ENCODE measurements at regions not wholly inside any gene's neighbourhood (a gene's known extent, or its start where the extent isn't known, plus 50 kb on each side); places are given as distances from the start of the nearest gene placed in this dataset.

DNA sequence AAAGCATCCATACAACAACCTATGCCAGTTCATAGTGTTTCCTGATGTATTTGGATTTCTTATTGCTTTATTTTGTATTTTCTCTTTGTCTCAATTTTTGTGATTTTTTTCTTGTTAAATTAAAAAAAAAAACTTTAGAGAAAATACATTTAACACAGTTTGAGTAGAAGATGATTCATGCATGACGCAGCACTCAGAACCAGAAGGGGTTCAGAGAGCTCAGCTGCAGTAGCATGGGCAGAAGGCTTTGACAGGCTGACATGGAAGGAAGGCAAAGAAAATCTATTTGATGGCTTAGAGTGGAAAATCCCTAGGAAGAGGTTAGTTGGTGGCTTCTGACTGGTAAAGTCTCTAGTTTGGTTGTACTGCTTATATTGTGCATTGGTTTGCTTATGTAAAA is 207.2 kb upstream of the STXBP5 start:
- no peak overlapping the region for H3K4me3 ChIP-seq (ENCODE audit: low read depth, low read length)
- DNase-seq (ENCODE audit: low read depth) = peak; percentile 88
- TF ChIP-seq, protein P1, sequence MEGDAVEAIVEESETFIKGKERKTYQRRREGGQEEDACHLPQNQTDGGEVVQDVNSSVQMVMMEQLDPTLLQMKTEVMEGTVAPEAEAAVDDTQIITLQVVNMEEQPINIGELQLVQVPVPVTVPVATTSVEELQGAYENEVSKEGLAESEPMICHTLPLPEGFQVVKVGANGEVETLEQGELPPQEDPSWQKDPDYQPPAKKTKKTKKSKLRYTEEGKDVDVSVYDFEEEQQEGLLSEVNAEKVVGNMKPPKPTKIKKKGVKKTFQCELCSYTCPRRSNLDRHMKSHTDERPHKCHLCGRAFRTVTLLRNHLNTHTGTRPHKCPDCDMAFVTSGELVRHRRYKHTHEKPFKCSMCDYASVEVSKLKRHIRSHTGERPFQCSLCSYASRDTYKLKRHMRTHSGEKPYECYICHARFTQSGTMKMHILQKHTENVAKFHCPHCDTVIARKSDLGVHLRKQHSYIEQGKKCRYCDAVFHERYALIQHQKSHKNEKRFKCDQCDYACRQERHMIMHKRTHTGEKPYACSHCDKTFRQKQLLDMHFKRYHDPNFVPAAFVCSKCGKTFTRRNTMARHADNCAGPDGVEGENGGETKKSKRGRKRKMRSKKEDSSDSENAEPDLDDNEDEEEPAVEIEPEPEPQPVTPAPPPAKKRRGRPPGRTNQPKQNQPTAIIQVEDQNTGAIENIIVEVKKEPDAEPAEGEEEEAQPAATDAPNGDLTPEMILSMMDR (conservative IDR thresholded peaks at IDR 0.05; ENCODE audit: low read depth, low read length) = no peak

DNA sequence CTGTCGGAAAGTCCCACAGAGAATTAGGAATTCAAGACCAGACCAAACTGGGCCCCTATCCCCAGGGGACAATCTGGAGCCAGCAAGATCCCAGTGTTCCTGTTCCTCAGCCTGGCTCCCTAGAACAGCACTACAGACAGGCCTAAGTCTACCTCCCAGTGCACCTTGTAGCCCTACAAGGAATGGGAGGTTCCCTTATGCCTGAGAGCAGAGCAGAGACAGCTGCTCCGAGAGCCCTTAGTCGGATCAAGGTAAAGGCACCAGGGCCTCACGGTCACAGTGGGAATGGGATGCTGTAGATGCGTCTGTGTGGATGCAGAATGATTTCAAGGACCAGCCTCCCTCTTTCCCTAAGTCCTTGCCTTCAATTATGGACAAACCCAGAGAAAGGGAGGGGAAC is 204.5 kb upstream of the STXBP5 start:
- DNase-seq (ENCODE audit: low read depth) = peak; percentile 10
- TF ChIP-seq, protein P1 (conservative IDR thresholded peaks at IDR 0.05; ENCODE audit: low read depth, low read length) = no peak
- H3K4me3 ChIP-seq (ENCODE audit: low read depth, low read length) = no peak overlapping the region

DNA sequence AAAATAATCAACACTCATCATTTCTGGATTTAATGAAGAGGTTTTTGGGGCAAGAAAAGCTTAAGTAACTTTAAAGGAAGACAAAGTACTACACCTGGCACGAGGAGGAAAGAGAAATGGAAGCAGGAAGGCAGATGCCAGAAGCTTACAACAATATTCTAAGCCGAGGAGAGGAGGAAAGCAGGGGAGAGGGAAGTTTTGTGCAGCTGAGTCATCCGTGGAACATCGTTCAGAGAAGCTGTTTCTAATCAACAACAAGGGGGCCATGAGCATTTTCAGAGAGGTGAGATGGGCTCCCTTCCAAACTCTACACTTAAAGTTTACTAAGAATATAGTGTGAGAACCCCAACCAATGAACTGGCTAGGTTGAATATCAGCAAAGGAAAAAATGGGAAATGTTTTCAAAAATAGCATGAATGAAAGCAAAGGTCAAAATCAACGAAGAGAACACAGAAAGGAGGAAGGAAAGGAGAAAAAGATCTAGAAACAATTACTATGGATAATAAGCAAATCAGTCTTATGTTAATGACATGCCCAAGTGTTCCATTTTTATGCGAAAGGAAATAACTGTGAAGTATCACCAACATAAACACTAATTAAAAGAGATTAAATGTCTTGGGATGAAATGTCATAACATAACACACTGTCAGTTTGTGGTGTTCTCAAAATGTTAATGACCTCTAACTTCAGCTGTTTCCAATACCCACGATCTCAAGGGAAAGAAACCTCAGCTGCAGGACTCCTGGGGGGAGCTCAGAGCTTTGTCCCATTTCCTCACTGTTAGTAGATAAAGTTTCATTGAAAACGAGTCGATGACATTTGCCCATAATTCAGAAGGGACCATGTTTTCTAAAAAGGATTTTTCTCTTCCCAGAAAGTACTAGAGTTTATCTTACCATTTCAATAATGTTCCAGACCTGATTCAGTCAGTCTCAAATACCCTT is 203.4 kb upstream of the STXBP5 start:
- H3K4me3 ChIP-seq (ENCODE audit: low read depth, low read length) = no peak overlapping the region
- DNase-seq (ENCODE audit: low read depth) = peak; percentile 92
- TF ChIP-seq, protein P1 (conservative IDR thresholded peaks at IDR 0.05; ENCODE audit: low read depth, low read length) = peak; percentile 6

DNA sequence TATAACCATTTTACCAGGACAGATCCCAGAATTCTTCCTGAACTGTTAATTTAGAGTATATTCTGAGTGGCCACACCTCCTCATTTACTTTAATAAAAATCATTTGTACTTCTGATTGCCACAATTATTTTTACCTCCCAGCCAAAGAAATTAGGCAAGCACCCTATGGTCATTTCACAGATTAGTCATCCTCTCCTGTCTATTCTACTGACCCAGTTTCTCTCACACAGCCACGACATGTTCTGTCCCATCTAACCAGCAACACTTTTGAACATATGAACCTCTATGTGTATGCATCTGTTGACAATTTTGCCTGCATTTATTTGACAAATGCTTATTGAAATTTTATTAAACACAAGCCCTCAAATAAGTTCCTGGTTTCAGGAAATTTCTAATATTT is 202.6 kb upstream of the STXBP5 start:
- peak; percentile 51 for DNase-seq (ENCODE audit: low read depth)
- H3K4me3 ChIP-seq (ENCODE audit: low read depth, low read length) = no peak overlapping the region
- TF ChIP-seq, protein P1 (conservative IDR thresholded peaks at IDR 0.05; ENCODE audit: low read depth, low read length) = no peak

GRCh38 chr6:147003186-147003585 is 201.0 kb upstream of the STXBP5 start:
- TF ChIP-seq, protein P1 (conservative IDR thresholded peaks at IDR 0.05; ENCODE audit: low read depth, low read length) = no peak
- no peak overlapping the region for H3K4me3 ChIP-seq (ENCODE audit: low read depth, low read length)
- peak; percentile 47 for DNase-seq (ENCODE audit: low read depth)

DNA sequence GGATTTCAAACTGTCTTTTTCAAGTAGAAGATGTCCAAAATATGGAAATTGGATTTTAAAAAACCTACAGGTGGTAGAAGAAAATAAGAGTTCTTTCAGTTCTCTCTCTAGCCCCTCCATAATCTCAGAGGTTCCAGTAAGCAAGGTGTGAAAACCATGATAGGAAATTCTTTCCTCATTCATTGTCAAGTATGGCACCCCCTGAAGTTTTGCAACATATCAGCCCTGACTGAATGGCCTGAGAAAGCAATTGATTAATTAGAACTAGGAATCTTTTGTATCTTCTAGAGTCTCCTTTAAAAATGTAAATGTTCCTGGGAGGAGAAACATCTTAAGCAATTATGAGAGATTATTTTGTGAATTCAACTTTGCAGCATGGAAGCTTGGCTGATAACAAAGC is 198.7 kb upstream of the STXBP5 start:
- DNase-seq (ENCODE audit: low read depth) = no peak
- no peak overlapping the region for H3K4me3 ChIP-seq (ENCODE audit: low read depth, low read length)
- TF ChIP-seq, protein P1 (conservative IDR thresholded peaks at IDR 0.05; ENCODE audit: low read depth, low read length) = peak; percentile 20

DNA sequence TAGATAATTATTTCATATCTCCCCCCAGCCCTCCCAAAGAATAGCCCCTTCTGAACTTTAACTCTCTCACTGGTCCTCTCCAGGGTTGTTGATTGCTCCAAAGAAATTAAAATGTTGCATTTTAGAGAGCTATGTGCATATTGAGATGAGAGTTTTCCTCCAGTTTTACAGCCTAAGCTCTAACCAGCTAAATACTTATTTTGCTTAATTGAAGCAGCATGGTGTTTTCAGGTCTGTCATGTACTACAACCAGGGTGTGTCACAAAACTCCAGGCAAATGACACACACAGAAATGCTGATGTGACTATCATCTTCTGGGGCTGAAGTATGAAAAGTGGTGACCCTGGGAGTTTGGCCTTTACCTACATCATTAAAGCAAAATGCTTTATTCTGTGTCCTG is 196.8 kb upstream of the STXBP5 start:
- TF ChIP-seq, protein P1 (conservative IDR thresholded peaks at IDR 0.05; ENCODE audit: low read depth, low read length) = no peak
- no peak overlapping the region for H3K4me3 ChIP-seq (ENCODE audit: low read depth, low read length)
- no peak for DNase-seq (ENCODE audit: low read depth)

Data from choroid plexus epithelial cell (primary cell).